Epithelial cell of prostate (primary cell): ENCODE measurements at regions not wholly inside any gene's neighbourhood (a gene's known extent, or its start where the extent isn't known, plus 50 kb on each side); places are given as distances from the start of the nearest gene placed in this dataset.
A peak's percentile ranks its signal among the peaks of the same experiment; 100 is the strongest.

Source experiments
- DNase-seq: peaks from one replicate; pipeline ENCODE4 v3.0.0-alpha.2; 2011; ENCODE audit warnings: low read depth, low spot score
- H3K27ac ChIP-seq: fragments of 450-650 bp; 2 replicates; pipeline ENCODE4 v1.5.1; 2017; ENCODE audit warnings: mild to moderate bottlenecking

GRCh38 chr9:23493219-23493618, 332.8 kb downstream of the ELAVL2 start:
- no peak for DNase-seq
- no peak overlapping the region for H3K27ac ChIP-seq

GRCh38 chr9:23496489-23497136, 329.4 kb downstream of the ELAVL2 start:
- DNase-seq, result no peak
- no peak overlapping the region for H3K27ac ChIP-seq

GRCh38 chr9:23497137-23497504, 328.9 kb downstream of the ELAVL2 start:
- no peak overlapping the region for H3K27ac ChIP-seq
- no peak for DNase-seq

GRCh38 chr9:23502004-23502403, 324.0 kb downstream of the ELAVL2 start:
- DNase-seq, result no peak
- no peak overlapping the region for H3K27ac ChIP-seq

- no peak overlapping the region for H3K27ac ChIP-seq
- no peak for DNase-seq
Measured at GRCh38 chr9:23522952-23523351, 303.1 kb downstream of the ELAVL2 start.

- H3K27ac ChIP-seq, result no peak overlapping the region
- DNase-seq, result no peak
Measured at GRCh38 chr9:23524607-23525155, 301.4 kb downstream of the ELAVL2 start.

GRCh38 chr9:23526806-23527205, 299.2 kb downstream of the ELAVL2 start:
- no peak for DNase-seq
- H3K27ac ChIP-seq, result no peak overlapping the region

- no peak overlapping the region for H3K27ac ChIP-seq
- no peak for DNase-seq
Measured at GRCh38 chr9:23532282-23532681, 293.8 kb downstream of the ELAVL2 start.

- H3K27ac ChIP-seq, result no peak overlapping the region
- no peak for DNase-seq
Measured at GRCh38 chr9:23537192-23538066, 288.6 kb downstream of the ELAVL2 start.

- H3K27ac ChIP-seq, result no peak overlapping the region
Measured at GRCh38 chr9:23538067-23538402, 288.0 kb downstream of the ELAVL2 start.

GRCh38 chr9:23538461-23539003, 287.5 kb downstream of the ELAVL2 start:
- no peak for DNase-seq
- no peak overlapping the region for H3K27ac ChIP-seq

More at GRCh38 chr9:23538067-23538402, 288.0 kb downstream of the ELAVL2 start:
- DNase-seq, result no peak

GRCh38 chr9:23539311-23539710, 286.7 kb downstream of the ELAVL2 start:
- H3K27ac ChIP-seq, result no peak overlapping the region
- no peak for DNase-seq

- peak overlapping the region; percentile 61 for H3K27ac ChIP-seq
- no peak for DNase-seq
Measured at GRCh38 chr9:23541976-23542375, 284.1 kb downstream of the ELAVL2 start.

GRCh38 chr9:23542438-23542837, 283.6 kb downstream of the ELAVL2 start:
- no peak for DNase-seq
- peak overlapping the region; percentile 61 for H3K27ac ChIP-seq

- H3K27ac ChIP-seq, result peak overlapping the region; percentile 61
- no peak for DNase-seq
Measured at GRCh38 chr9:23542927-23543326, 283.1 kb downstream of the ELAVL2 start.

- H3K27ac ChIP-seq, result peak overlapping the region; percentile 24
- peak; percentile 27 for DNase-seq
Measured at GRCh38 chr9:23543419-23543818, 282.6 kb downstream of the ELAVL2 start.

GRCh38 chr9:23545728-23546127, 280.3 kb downstream of the ELAVL2 start:
- no peak overlapping the region for H3K27ac ChIP-seq
- DNase-seq, result no peak

GRCh38 chr9:23551311-23551721, 274.7 kb downstream of the ELAVL2 start:
- H3K27ac ChIP-seq, result no peak overlapping the region
- no peak for DNase-seq

- no peak overlapping the region for H3K27ac ChIP-seq
- DNase-seq, result no peak
Measured at GRCh38 chr9:23551929-23552707, 273.9 kb downstream of the ELAVL2 start.

- DNase-seq, result no peak
- H3K27ac ChIP-seq, result no peak overlapping the region
Measured at GRCh38 chr9:23552876-23553601, 273.0 kb downstream of the ELAVL2 start.
